Muscle layer of colon (tissue), 2 donors: ENCODE measurements at regions not wholly inside any gene's neighbourhood (a gene's known extent, or its start where the extent isn't known, plus 50 kb on each side); places are given as distances from the start of the nearest gene placed in this dataset.

Source experiments
- H3K27ac ChIP-seq: one replicate; pipeline ENCODE4 v1.7.0; 2013; ENCODE audit warnings: low read depth, mild to moderate bottlenecking, low read length, moderate library complexity
- H3K27me3 ChIP-seq, 2 donors: one replicate each; pipeline ENCODE4 v1.7.0; 2013; ENCODE audit warnings: low read length in 2 of 2, mild to moderate bottlenecking in 2 of 2; ENCODE audit not compliant: insufficient read depth in 2 of 2, control insufficient read depth in 1 of 2
- H3K36me3 ChIP-seq: one replicate; pipeline ENCODE4 v1.7.0; 2013; ENCODE audit warnings: mild to moderate bottlenecking, low read length; ENCODE audit not compliant: insufficient read depth
- H3K4me1 ChIP-seq: one replicate; pipeline ENCODE4 v1.7.0; 2013; ENCODE audit warnings: mild to moderate bottlenecking, low read length; ENCODE audit not compliant: insufficient read depth
- H3K4me3 ChIP-seq, 2 donors: one replicate each; pipeline ENCODE4 v1.7.0; 2013; ENCODE audit warnings: low read length in 2 of 2, low read depth in 1 of 2, mild to moderate bottlenecking in 1 of 2, moderate library complexity in 1 of 2
- H3K9ac ChIP-seq: one replicate; pipeline ENCODE4 v1.7.0; 2013; ENCODE audit warnings: low read length
- H3K9me3 ChIP-seq: one replicate; pipeline ENCODE4 v1.7.0; 2013; ENCODE audit warnings: mild to moderate bottlenecking, low read length
- donor health status: abdominal sarcoma.
- donor health status: Adenocarcinoma of cecum.

- Histone ChIP-seq H3K9ac (no peak overlapping the region), H3K4me3 (no peak overlapping the region), H3K27ac (no peak overlapping the region), H3K36me3 (no peaks in the 10 kb centered on the region), H3K4me1 (no peaks in the 10 kb centered on the region), H3K9me3 (peaks cover 4% of the 10 kb centered on the region), H3K27me3 (no peaks in the 10 kb centered on the region)
These were observed 353.6 kb upstream of the RPS6KA3 start for GRCh38 chrX:20620306-20620705.

GRCh38 chrX:20609916-20610415, 343.3 kb upstream of the RPS6KA3 start:
- Histone ChIP-seq H3K36me3 (no peaks in the 10 kb centered on the region), H3K4me1 (no peaks in the 10 kb centered on the region), H3K27ac (no peak overlapping the region), H3K9me3 (no peaks in the 10 kb centered on the region), H3K27me3 (peaks cover 0 to 4% of the 10 kb centered on the region in 2 donors), H3K4me3 (no peak overlapping the region), H3K9ac (no peak overlapping the region)

GRCh38 chrX:20606831-20607230, 340.1 kb upstream of the RPS6KA3 start:
- no peak overlapping the region for H3K27ac ChIP-seq
- H3K36me3 ChIP-seq = no peaks in the 10 kb centered on the region
- H3K9ac ChIP-seq = no peak overlapping the region
- no peaks in the 10 kb centered on the region for H3K9me3 ChIP-seq
- H3K27me3 ChIP-seq = peaks cover 0 to 4% of the 10 kb centered on the region in 2 donors
- H3K4me3 ChIP-seq = no peak overlapping the region
- H3K4me1 ChIP-seq = no peaks in the 10 kb centered on the region

- Histone ChIP-seq H3K27ac (no peak overlapping the region), H3K9ac (no peak overlapping the region)
These were observed 330.1 kb upstream of the RPS6KA3 start for GRCh38 chrX:20596856-20597255.

GRCh38 chrX:20595928-20596575, 329.3 kb upstream of the RPS6KA3 start:
- no peak overlapping the region for H3K4me3 ChIP-seq
- no peaks in the 10 kb centered on the region for H3K9me3 ChIP-seq
- H3K27me3 ChIP-seq = no peaks in the 10 kb centered on the region
- no peaks in the 10 kb centered on the region for H3K4me1 ChIP-seq
- H3K9ac ChIP-seq = no peak overlapping the region
- no peak overlapping the region for H3K27ac ChIP-seq
- H3K36me3 ChIP-seq = no peaks in the 10 kb centered on the region

More at GRCh38 chrX:20596856-20597255, 330.1 kb upstream of the RPS6KA3 start:
- H3K36me3 ChIP-seq = no peaks in the 10 kb centered on the region
- no peaks in the 10 kb centered on the region for H3K4me1 ChIP-seq
- H3K9me3 ChIP-seq = no peaks in the 10 kb centered on the region
- no peak overlapping the region for H3K4me3 ChIP-seq
- no peaks in the 10 kb centered on the region for H3K27me3 ChIP-seq

- Histone ChIP-seq H3K27me3 (no peaks in the 10 kb centered on the region), H3K4me1 (no peaks in the 10 kb centered on the region), H3K27ac (no peak overlapping the region), H3K9me3 (no peaks in the 10 kb centered on the region), H3K9ac (no peak overlapping the region), H3K4me3 (no peak overlapping the region), H3K36me3 (no peaks in the 10 kb centered on the region)
These were observed 328.3 kb upstream of the RPS6KA3 start for GRCh38 chrX:20594985-20595384.

- Histone ChIP-seq H3K9me3 (no peaks in the 10 kb centered on the region), H3K27ac (no peak overlapping the region), H3K27me3 (no peaks in the 10 kb centered on the region), H3K4me1 (no peaks in the 10 kb centered on the region), H3K36me3 (no peaks in the 10 kb centered on the region), H3K9ac (no peak overlapping the region), H3K4me3 (no peak overlapping the region)
These were observed 327.1 kb upstream of the RPS6KA3 start for GRCh38 chrX:20593836-20594235.

- Histone ChIP-seq H3K4me3 (no peak overlapping the region), H3K9me3 (no peaks in the 10 kb centered on the region), H3K4me1 (no peaks in the 10 kb centered on the region), H3K36me3 (no peaks in the 10 kb centered on the region), H3K9ac (no peak overlapping the region), H3K27me3 (no peaks in the 10 kb centered on the region), H3K27ac (no peak overlapping the region)
These were observed 326.7 kb upstream of the RPS6KA3 start for GRCh38 chrX:20593402-20593801.

GRCh38 chrX:20591246-20591645, 324.5 kb upstream of the RPS6KA3 start:
- Histone ChIP-seq H3K4me1 (no peaks in the 10 kb centered on the region), H3K27ac (no peak overlapping the region), H3K27me3 (no peaks in the 10 kb centered on the region), H3K9ac (no peak overlapping the region), H3K4me3 (no peak overlapping the region), H3K36me3 (no peaks in the 10 kb centered on the region), H3K9me3 (no peaks in the 10 kb centered on the region)

- Histone ChIP-seq H3K27me3 (no peaks in the 10 kb centered on the region), H3K36me3 (no peaks in the 10 kb centered on the region), H3K9me3 (no peaks in the 10 kb centered on the region), H3K9ac (no peak overlapping the region), H3K4me3 (no peak overlapping the region), H3K4me1 (no peaks in the 10 kb centered on the region), H3K27ac (no peak overlapping the region)
These were observed 319.1 kb upstream of the RPS6KA3 start for GRCh38 chrX:20585782-20586181.

- Histone ChIP-seq H3K27me3 (no peaks in the 10 kb centered on the region), H3K27ac (no peak overlapping the region), H3K4me1 (no peaks in the 10 kb centered on the region), H3K9me3 (no peaks in the 10 kb centered on the region), H3K9ac (no peak overlapping the region), H3K36me3 (no peaks in the 10 kb centered on the region), H3K4me3 (no peak overlapping the region)
These were observed 304.9 kb upstream of the RPS6KA3 start for GRCh38 chrX:20571611-20572010.

- H3K36me3 ChIP-seq = no peaks in the 10 kb centered on the region
- no peaks in the 10 kb centered on the region for H3K27me3 ChIP-seq
- H3K4me1 ChIP-seq = no peaks in the 10 kb centered on the region
- H3K27ac ChIP-seq = no peak overlapping the region
- no peaks in the 10 kb centered on the region for H3K9me3 ChIP-seq
- H3K4me3 ChIP-seq = no peak overlapping the region
- H3K9ac ChIP-seq = no peak overlapping the region
These were observed 300.4 kb upstream of the RPS6KA3 start for GRCh38 chrX:20567108-20567507.
